Body of pancreas (tissue), 4 donors: ENCODE measurements at regions not wholly inside any gene's neighbourhood (a gene's known extent, or its start where the extent isn't known, plus 50 kb on each side); places are given as distances from the start of the nearest gene placed in this dataset.

Experiments
- CTCF ChIP-seq, 7 experiments: fragments of 450-650 bp in 4 of 7; fragments of 200-600 bp in 3 of 7; sonication (generic) in 3 of 7; IDR thresholded peaks; one replicate each; pipeline ENCODE4 v1.5.1; 2016 to 2019; ENCODE audit warnings: antibody characterized with exemption in 7 of 7
- POLR2A ChIP-seq, 3 donors: fragments of 450-650 bp; IDR thresholded peaks; one replicate each; pipeline ENCODE4 v1.6.1; 2016; ENCODE audit warnings: antibody characterized with exemption in 3 of 3, mild to moderate bottlenecking in 2 of 3

GRCh38 chr7:152956006-152956405 is 196.5 kb downstream of the ACTR3B start:
- TF ChIP-seq CTCF (IDR thresholded peaks at IDR 0.05) (no peak), POLR2A (IDR thresholded peaks at IDR 0.05) (no peak)
